MM.1S (cell line): ENCODE measurements at regions not wholly inside any gene's neighbourhood (a gene's known extent, or its start where the extent isn't known, plus 50 kb on each side); places are given as distances from the start of the nearest gene placed in this dataset.

ENCODE experiments used
- CTCF ChIP-seq: fragments of 300-600 bp; sonication (generic); IDR thresholded peaks from 2 replicates; pipeline ENCODE4 v1.5.1; 2016; ENCODE audit warnings: antibody characterized with exemption, low read length, mixed read lengths
- EZH2phosphoT487 ChIP-seq: fragments of 300-600 bp; sonication (generic); IDR thresholded peaks from 2 replicates; pipeline ENCODE4 v1.6.1; 2018; ENCODE audit warnings: antibody characterized with exemption, low read length

- TF ChIP-seq EZH2phosphoT487 = no peak
- TF ChIP-seq CTCF = no peak
Observed at GRCh38 chr6:137269803-137270202, 50.6 kb upstream of the IFNGR1 start.
